OCI-LY3 (cell line): ENCODE measurements at regions not wholly inside any gene's neighbourhood (a gene's known extent, or its start where the extent isn't known, plus 50 kb on each side); places are given as distances from the start of the nearest gene placed in this dataset.

ENCODE experiments used
- CTCF ChIP-seq: fragments of 200-600, 300-600 bp; sonication (generic); IDR thresholded peaks from 2 replicates; pipeline ENCODE4 v1.5.1; 2014; ENCODE audit warnings: antibody characterized with exemption, low read length, low read depth
- EZH2phosphoT487 ChIP-seq: fragments of 200-600 bp; shearing (Covaris generic); IDR thresholded peaks from 2 replicates; pipeline ENCODE4 v1.6.1; 2018; ENCODE audit warnings: antibody characterized with exemption, mixed run types, low read depth

DNA sequence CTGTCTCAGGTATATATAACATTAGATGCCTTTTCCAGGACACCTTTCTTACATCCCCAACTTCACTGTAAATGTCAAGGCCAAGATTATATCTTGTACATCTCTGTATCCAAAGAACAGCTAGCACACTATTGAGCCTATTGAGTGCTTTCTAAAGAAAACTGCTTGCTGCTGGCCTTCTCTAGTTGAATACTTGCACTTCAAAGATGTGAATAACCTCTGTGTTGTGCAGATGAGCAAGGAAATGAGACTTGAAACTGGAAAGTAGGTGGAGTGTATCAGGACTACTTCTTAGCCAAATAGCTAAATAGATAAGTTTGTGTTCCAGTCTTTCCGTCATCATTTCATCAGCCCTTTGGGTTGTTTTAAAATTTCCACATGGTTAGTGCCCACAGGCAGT is 704.4 kb upstream of the AMOT start:
- TF ChIP-seq EZH2phosphoT487: no peak
- TF ChIP-seq CTCF: no peak
